GDM1 (cell line): ENCODE measurements at regions not wholly inside any gene's neighbourhood (a gene's known extent, or its start where the extent isn't known, plus 50 kb on each side); places are given as distances from the start of the nearest gene placed in this dataset.
"Not testable (repeated sequence)": the region's sequence is repeated elsewhere in the genome, so short reads cannot be mapped to it uniquely, and the experiment has no call there.

ENCODE experiments used
- DNase-seq: peaks from one replicate; lab custom pipeline; 2025; lab: John Stamatoyannopoulos, UW

- DNase-seq = no peak
These were observed 205.3 kb downstream of the NAP1L3 start for GRCh38 chrX:93468075-93468474.

- no peak for DNase-seq
These were observed 207.0 kb downstream of the NAP1L3 start for GRCh38 chrX:93466383-93466782.

GRCh38 chrX:93461060-93461459 lies 212.3 kb downstream of the NAP1L3 start:
- no peak for DNase-seq

GRCh38 chrX:93454509-93454908 lies 218.9 kb downstream of the NAP1L3 start:
- DNase-seq = no peak

GRCh38 chrX:93434721-93435120 lies 238.7 kb downstream of the NAP1L3 start:
- not testable (repeated sequence) for DNase-seq

- DNase-seq = no peak
These were observed 244.9 kb downstream of the NAP1L3 start for GRCh38 chrX:93428497-93428896.

- DNase-seq = peak; percentile 8
These were observed 250.7 kb downstream of the NAP1L3 start for GRCh38 chrX:93422693-93423092.

GRCh38 chrX:93420525-93421082 lies 252.8 kb downstream of the NAP1L3 start:
- DNase-seq = no peak

GRCh38 chrX:93420090-93420489 lies 253.3 kb downstream of the NAP1L3 start:
- no peak for DNase-seq

GRCh38 chrX:93419642-93420041 lies 253.7 kb downstream of the NAP1L3 start:
- DNase-seq = no peak

GRCh38 chrX:93404121-93404520 lies 269.3 kb downstream of the NAP1L3 start:
- DNase-seq = no peak

GRCh38 chrX:93354651-93355050 lies 318.7 kb downstream of the NAP1L3 start:
- no peak for DNase-seq

- DNase-seq = no peak
These were observed 327.1 kb downstream of the NAP1L3 start for GRCh38 chrX:93346309-93346708.

GRCh38 chrX:93344287-93344686 lies 329.1 kb downstream of the NAP1L3 start:
- DNase-seq = not testable (repeated sequence)

- no peak for DNase-seq
These were observed 341.0 kb downstream of the NAP1L3 start for GRCh38 chrX:93332329-93332728.

- no peak for DNase-seq
These were observed 351.3 kb downstream of the NAP1L3 start for GRCh38 chrX:93322110-93322509.

GRCh38 chrX:93319609-93320008 lies 353.8 kb downstream of the NAP1L3 start:
- DNase-seq = no peak
